Esophagus muscularis mucosa (tissue), 4 donors: ENCODE measurements at regions not wholly inside any gene's neighbourhood (a gene's known extent, or its start where the extent isn't known, plus 50 kb on each side); places are given as distances from the start of the nearest gene placed in this dataset.

Experiments
- EP300 ChIP-seq: sonication (generic); formaldehyde crosslinking; IDR thresholded peaks from one replicate; pipeline ENCODE4 v1.6.1; 2017; ENCODE audit warnings: antibody characterized with exemption
- POLR2A ChIP-seq: fragments of 450-650 bp; IDR thresholded peaks from one replicate; pipeline ENCODE4 v1.6.1; 2017; ENCODE audit warnings: antibody characterized with exemption, moderate library complexity, mild to moderate bottlenecking, low read depth
- TF ChIP-seq, protein P1 (sequence below), 3 experiments: fragments of 200-600 bp in 2 of 3; fragments of 450-650 bp in 1 of 3; sonication (generic) in 2 of 3; IDR thresholded peaks; one replicate each; pipeline ENCODE4 v1.5.1; 2017 to 2019; ENCODE audit warnings: antibody characterized with exemption in 3 of 3, mild to moderate bottlenecking in 2 of 3, moderate library complexity in 1 of 3

DNA sequence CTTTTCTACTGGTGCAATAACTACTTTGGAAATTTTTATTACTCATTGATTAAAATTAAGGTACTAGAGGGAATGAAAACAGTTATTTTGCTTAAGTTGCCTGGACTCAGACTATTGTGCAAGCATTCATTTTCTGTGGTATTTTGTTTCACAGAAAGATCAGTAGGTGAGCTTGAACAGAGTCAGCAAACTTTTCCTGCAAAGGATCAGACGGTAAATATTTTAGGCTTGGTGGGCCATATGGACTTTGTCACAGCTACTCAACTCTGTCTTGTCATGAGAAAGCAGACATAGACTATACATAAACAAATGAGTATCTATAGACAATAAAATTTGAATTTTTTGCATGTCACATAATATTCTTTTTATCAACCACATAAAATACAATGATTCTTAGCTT lies 1036.4 kb downstream of the NR2F1-AS1 start:
- TF ChIP-seq, protein P1, sequence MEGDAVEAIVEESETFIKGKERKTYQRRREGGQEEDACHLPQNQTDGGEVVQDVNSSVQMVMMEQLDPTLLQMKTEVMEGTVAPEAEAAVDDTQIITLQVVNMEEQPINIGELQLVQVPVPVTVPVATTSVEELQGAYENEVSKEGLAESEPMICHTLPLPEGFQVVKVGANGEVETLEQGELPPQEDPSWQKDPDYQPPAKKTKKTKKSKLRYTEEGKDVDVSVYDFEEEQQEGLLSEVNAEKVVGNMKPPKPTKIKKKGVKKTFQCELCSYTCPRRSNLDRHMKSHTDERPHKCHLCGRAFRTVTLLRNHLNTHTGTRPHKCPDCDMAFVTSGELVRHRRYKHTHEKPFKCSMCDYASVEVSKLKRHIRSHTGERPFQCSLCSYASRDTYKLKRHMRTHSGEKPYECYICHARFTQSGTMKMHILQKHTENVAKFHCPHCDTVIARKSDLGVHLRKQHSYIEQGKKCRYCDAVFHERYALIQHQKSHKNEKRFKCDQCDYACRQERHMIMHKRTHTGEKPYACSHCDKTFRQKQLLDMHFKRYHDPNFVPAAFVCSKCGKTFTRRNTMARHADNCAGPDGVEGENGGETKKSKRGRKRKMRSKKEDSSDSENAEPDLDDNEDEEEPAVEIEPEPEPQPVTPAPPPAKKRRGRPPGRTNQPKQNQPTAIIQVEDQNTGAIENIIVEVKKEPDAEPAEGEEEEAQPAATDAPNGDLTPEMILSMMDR (IDR thresholded peaks at IDR 0.05) = no peak
- no peak for TF ChIP-seq EP300
- TF ChIP-seq POLR2A = no peak
